Suprapubic skin (tissue), 3 donors: ENCODE measurements at regions not wholly inside any gene's neighbourhood (a gene's known extent, or its start where the extent isn't known, plus 50 kb on each side); places are given as distances from the start of the nearest gene placed in this dataset.

Experiments used
- CTCF ChIP-seq, 2 donors: fragments of 200-600 bp in 1 of 2; fragments of 450-650 bp in 1 of 2; sonication (generic) in 1 of 2; IDR thresholded peaks; one replicate each; pipeline ENCODE4 v1.5.1; 2016 to 2019; ENCODE audit warnings: antibody characterized with exemption in 2 of 2, mild to moderate bottlenecking in 1 of 2, moderate library complexity in 1 of 2
- POLR2A ChIP-seq, 2 donors: fragments of 450-650 bp; IDR thresholded peaks; one replicate each; pipeline ENCODE4 v1.6.1; 2017; ENCODE audit warnings: antibody characterized with exemption in 2 of 2, mild to moderate bottlenecking in 2 of 2, moderate library complexity in 2 of 2

GRCh38 chr20:11316244-11316643 is 601.4 kb upstream of the BTBD3 start:
- TF ChIP-seq CTCF (IDR thresholded peaks at IDR 0.05) (no peak), POLR2A (IDR thresholded peaks at IDR 0.05) (no peak)
